ENCODE measurements at regions not wholly inside any gene's neighbourhood (a gene's known extent, or its start where the extent isn't known, plus 50 kb on each side); places are given as distances from the start of the nearest gene placed in this dataset.
A peak's percentile ranks its signal among the peaks of the same experiment; 100 is the strongest.

GRCh38 chr6:113586413-113587077, 270.6 kb upstream of the MARCKS start:
- DNase-seq: peak; percentile 86

- no peak for DNase-seq
Observed at GRCh38 chr6:113587078-113587699, 270.0 kb upstream of the MARCKS start.

GRCh38 chr6:113588646-113589045, 268.5 kb upstream of the MARCKS start:
- peak; percentile 63 for DNase-seq

GRCh38 chr6:113591896-113592827, 265.0 kb upstream of the MARCKS start:
- DNase-seq: peak; percentile 36

- DNase-seq: no peak
Observed at GRCh38 chr6:113594726-113595125, 262.4 kb upstream of the MARCKS start.

- peak; percentile 97 for DNase-seq
Observed at GRCh38 chr6:113595911-113596376, 261.2 kb upstream of the MARCKS start.

GRCh38 chr6:113596387-113597230, 260.5 kb upstream of the MARCKS start:
- DNase-seq: peak; percentile 45

- DNase-seq: peak; percentile 61
Observed at GRCh38 chr6:113597231-113597583, 259.9 kb upstream of the MARCKS start.

- DNase-seq: no peak
Observed at GRCh38 chr6:113598786-113599185, 258.4 kb upstream of the MARCKS start.

GRCh38 chr6:113599444-113599843, 257.7 kb upstream of the MARCKS start:
- DNase-seq: peak; percentile 19

- no peak for DNase-seq
Observed at GRCh38 chr6:113600551-113601339, 256.4 kb upstream of the MARCKS start.

GRCh38 chr6:113607821-113608545, 249.2 kb upstream of the MARCKS start:
- no peak for DNase-seq

GRCh38 chr6:113610377-113610988, 246.7 kb upstream of the MARCKS start:
- no peak for DNase-seq

GRCh38 chr6:113616701-113617274, 240.4 kb upstream of the MARCKS start:
- no peak for DNase-seq

- DNase-seq: peak; percentile 31
Observed at GRCh38 chr6:113619077-113619476, 238.1 kb upstream of the MARCKS start.

- no peak for DNase-seq
Observed at GRCh38 chr6:113620386-113620785, 236.8 kb upstream of the MARCKS start.

GRCh38 chr6:113622254-113622653, 234.9 kb upstream of the MARCKS start:
- no peak for DNase-seq

- peak; percentile 91 for DNase-seq
Observed at GRCh38 chr6:113623129-113623528, 234.0 kb upstream of the MARCKS start.

- DNase-seq: no peak
Observed at GRCh38 chr6:113625850-113626249, 231.3 kb upstream of the MARCKS start.

GRCh38 chr6:113626475-113626874, 230.7 kb upstream of the MARCKS start:
- DNase-seq: no peak

Data from fibroblast of skin of scalp (primary cell).